Pancreas (tissue), 10 donors: ENCODE measurements at regions not wholly inside any gene's neighbourhood (a gene's known extent, or its start where the extent isn't known, plus 50 kb on each side); places are given as distances from the start of the nearest gene placed in this dataset.
A peak's percentile ranks its signal among the peaks of the same experiment; 100 is the strongest.
"Not testable (repeated sequence)": the region's sequence is repeated elsewhere in the genome, so short reads cannot be mapped to it uniquely, and the experiment has no call there.

Experiments
- ATAC-seq, 4 donors: fragments of 200-7000 bp; cut with Tn5 transposase; one replicate each; pipeline versions ENCODE4 v1.8.0 to v1.9.1; 2020; ENCODE audit warnings: mild to moderate bottlenecking in 4 of 4, moderate library complexity in 4 of 4
- DNase-seq, 6 donors: peaks; one replicate each; pipeline ENCODE4 v3.0.0-alpha.2; 2020
- FAIRE-seq: peaks from 2 replicates; lab custom pipeline; 2012; peaks lifted over from hg19 to GRCh38; lab: Jason Lieb, UNC
- H3K27ac ChIP-seq, 4 donors: fragments of 200-600 bp; sonication (generic); 1 replicate in 3 of 4; 2 replicates in 1 of 4; pipeline versions ENCODE4 v1.5.0 to v1.8.0; 2020
- H3K27me3 ChIP-seq, 4 donors: fragments of 200-600 bp; one replicate each; pipeline ENCODE4 v1.8.0; 2021
- H3K36me3 ChIP-seq, 3 donors: fragments of 200-600 bp; sonication (generic) in 1 of 3; one replicate each; pipeline versions ENCODE4 v1.5.0 to v1.8.0; 2020 to 2021
- H3K4me1 ChIP-seq, 3 donors: fragments of 200-600 bp; one replicate each; pipeline ENCODE4 v1.8.0; 2021
- H3K4me3 ChIP-seq, 4 donors: fragments of 200-600 bp; sonication (generic) in 2 of 4; one replicate each; pipeline versions ENCODE4 v1.5.0 to v1.8.0; 2020 to 2021
- H3K9me3 ChIP-seq, 4 donors: fragments of 200-600 bp; one replicate each; pipeline ENCODE4 v1.8.0; 2021
- CTCF ChIP-seq, 4 donors: fragments of 200-600 bp; sonication (generic) in 3 of 4; IDR thresholded peaks; one replicate each; pipeline versions ENCODE4 v1.5.0 to v1.8.0; 2021; ENCODE audit warnings: antibody characterized with exemption in 4 of 4
- WGBS, 2 donors: extraction: QIAGEN DNeasy Blood & Tissue Kit; methylation state at CpG; one replicate each; pipeline ENCODE4 v1.1.7; 2013; 5-methylcytosine and 5-hydroxymethylcytosine counted together
- intact Hi-C, 3 donors: fragments of 100-400 bp; cut with DNase I; formaldehyde crosslinking; loops; one replicate each; pipeline versions ENCODE4 v1.11.1 to v1.14.2; 2022
- donor health status: healthy with polysubstance abuse.
- donor health status: DM: no; HTN: no; CAD: no; lungs with moderate emphysema.
- donor health status: DM: no; HTN: no; CAD: no.
- donor health status: control.
- donor health status: control.
- donor health status: Bipolar disorder and iron deficiency.
- donor health status: DM: yes; HTN: yes; CAD: no.
- donor health status: DM: no; HTN: no; CAD: no.
- donor health status: DM: no; HTN: no; CAD: no.
- donor health status: DM: yes; HTN: yes; CAD: no.

GRCh38 chr11:115608976-115609375 lies 104.8 kb upstream of the CADM1 start:
- no peak for TF ChIP-seq CTCF (IDR thresholded peaks at IDR 0.05)
- ATAC-seq: no peak
- DNase-seq: no peak
- Histone ChIP-seq H3K27me3 (peaks cover 0 to 2% (median 0%) of the 10 kb centered on the region in 4 donors), H3K9me3 (no peaks in the 10 kb centered on the region), H3K27ac (no peak overlapping the region), H3K4me1 (no peaks in the 10 kb centered on the region), H3K36me3 (no peaks in the 10 kb centered on the region), H3K4me3 (no peak overlapping the region)
- no peak for FAIRE-seq
- 66 to 82% methylated on average over 6 of the region's 6 CpGs for WGBS, 2 donors
- intact Hi-C loops: no loop called here

GRCh38 chr11:115607621-115608221 lies 103.5 kb upstream of the CADM1 start:
- no peaks in the 10 kb centered on the region for H3K36me3 ChIP-seq
- intact Hi-C loops: no loop called here
- no peaks in the 10 kb centered on the region for H3K9me3 ChIP-seq
- H3K4me1 ChIP-seq: no peaks in the 10 kb centered on the region
- H3K27me3 ChIP-seq: peaks cover 0 to 2% (median 0%) of the 10 kb centered on the region in 4 donors
- H3K27ac ChIP-seq: no peak overlapping the region
- WGBS, 2 donors: 51 to 54% methylated on average over 13 of the region's 13 CpGs
- TF ChIP-seq CTCF (IDR thresholded peaks at IDR 0.05): no peak
- no peak for FAIRE-seq
- DNase-seq: no peak
- no peak for ATAC-seq
- no peak overlapping the region for H3K4me3 ChIP-seq

- no peak overlapping the region for H3K27ac ChIP-seq
- no peaks in the 10 kb centered on the region for H3K9me3 ChIP-seq
- H3K27me3 ChIP-seq: peaks cover 0 to 2% (median 0%) of the 10 kb centered on the region in 4 donors
- FAIRE-seq: no peak
- no peaks in the 10 kb centered on the region for H3K36me3 ChIP-seq
- H3K4me1 ChIP-seq: no peaks in the 10 kb centered on the region
- ATAC-seq: peak in 2 of 4 donors; percentile 53 to 64
- intact Hi-C loops: no loop called here
- peak in 5 of 6 donors; percentile 21 to 48 (median 34) for DNase-seq
- H3K4me3 ChIP-seq: no peak overlapping the region
- no peak for TF ChIP-seq CTCF (IDR thresholded peaks at IDR 0.05)
- WGBS, 2 donors: 27 to 32% methylated on average over 11 of the region's 11 CpGs
These were observed 102.4 kb upstream of the CADM1 start for GRCh38 chr11:115606498-115607220.

DNA sequence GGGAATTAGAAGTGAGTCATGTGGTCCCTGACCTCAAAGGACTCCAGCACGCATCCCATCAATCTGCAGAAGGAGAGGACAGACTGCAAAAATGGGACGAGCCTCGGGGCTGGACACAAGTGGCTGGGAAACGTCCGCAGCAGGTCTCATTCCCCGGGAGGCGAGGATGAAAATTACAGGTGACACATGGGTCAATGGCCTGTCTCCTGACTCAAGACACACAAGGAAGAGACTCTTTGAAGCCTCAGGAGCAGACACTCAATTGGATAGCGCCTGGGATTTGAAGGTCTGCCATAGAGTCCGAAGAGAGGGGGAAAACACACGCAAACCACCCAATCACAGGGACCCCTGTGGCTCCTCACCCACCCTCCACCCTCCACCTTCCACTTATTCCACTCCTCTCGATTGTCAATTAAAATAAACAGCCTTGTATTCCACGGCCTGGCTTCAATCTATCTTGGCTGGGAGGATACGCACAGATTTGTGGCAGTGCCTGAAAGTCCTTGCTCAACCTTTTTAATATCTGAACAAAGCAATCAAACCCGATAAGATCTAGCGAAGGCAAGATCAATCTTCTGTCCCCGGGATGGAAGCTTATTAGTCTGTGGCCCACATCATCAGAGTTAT lies 101.8 kb upstream of the CADM1 start:
- no peak for TF ChIP-seq CTCF (IDR thresholded peaks at IDR 0.05)
- FAIRE-seq: no peak
- intact Hi-C loops: no loop called here
- ATAC-seq: no peak
- Histone ChIP-seq H3K4me1 (no peaks in the 10 kb centered on the region), H3K36me3 (no peaks in the 10 kb centered on the region), H3K27me3 (peaks cover 0 to 2% (median 0%) of the 10 kb centered on the region in 4 donors), H3K9me3 (no peaks in the 10 kb centered on the region), H3K27ac (no peak overlapping the region), H3K4me3 (no peak overlapping the region)
- DNase-seq: no peak
- 43 to 45% methylated on average over 16 of the region's 16 CpGs for WGBS, 2 donors

- ATAC-seq, FAIRE-seq, H3K27ac ChIP-seq, intact Hi-C loops, H3K9me3 ChIP-seq, H3K36me3 ChIP-seq, H3K27me3 ChIP-seq, H3K4me1 ChIP-seq, H3K4me3 ChIP-seq, DNase-seq: not testable (repeated sequence)
- 66 to 82% methylated on average over 5 of the region's 5 CpGs for WGBS, 2 donors
These were observed 101.2 kb upstream of the CADM1 start for GRCh38 chr11:115605397-115605796.
